Ishikawa (cell line): ENCODE measurements at regions not wholly inside any gene's neighbourhood (a gene's known extent, or its start where the extent isn't known, plus 50 kb on each side); places are given as distances from the start of the nearest gene placed in this dataset.

Source experiments
- CEBPB ChIP-seq: IDR thresholded peaks from 2 replicates; pipeline ENCODE4 v1.6.1; 2012
- CREB1 ChIP-seq: IDR thresholded peaks from 2 replicates; pipeline ENCODE4 v1.6.1; 2012; ENCODE audit warnings: low read depth
- EGR1 ChIP-seq: IDR thresholded peaks from 2 replicates; pipeline ENCODE4 v1.6.1; 2012
- EP300 ChIP-seq: IDR thresholded peaks from 2 replicates; pipeline ENCODE4 v1.6.1; 2012; ENCODE audit warnings: borderline replicate concordance
- RAD21 ChIP-seq: IDR thresholded peaks from 2 replicates; pipeline ENCODE4 v1.6.1; 2012; ENCODE audit warnings: low read depth
- TAF1 ChIP-seq: IDR thresholded peaks from 2 replicates; pipeline ENCODE4 v1.6.1; 2012; ENCODE audit warnings: low read depth, mild to moderate bottlenecking
- TCF12 ChIP-seq: IDR thresholded peaks from 2 replicates; pipeline ENCODE4 v1.6.1; 2012; ENCODE audit warnings: low read depth
- TEAD4 ChIP-seq: IDR thresholded peaks from 2 replicates; pipeline ENCODE4 v1.6.1; 2012
- YY1 ChIP-seq: IDR thresholded peaks from 2 replicates; pipeline ENCODE4 v1.6.1; 2012; ENCODE audit warnings: low read depth
- TF ChIP-seq, protein P1 (sequence below): IDR thresholded peaks from 2 replicates; pipeline ENCODE4 v1.6.1; 2012; ENCODE audit warnings: low read depth, mild to moderate bottlenecking
- TF ChIP-seq, protein P2 (sequence below): IDR thresholded peaks from 2 replicates; pipeline ENCODE4 v1.6.1; 2012

DNA sequence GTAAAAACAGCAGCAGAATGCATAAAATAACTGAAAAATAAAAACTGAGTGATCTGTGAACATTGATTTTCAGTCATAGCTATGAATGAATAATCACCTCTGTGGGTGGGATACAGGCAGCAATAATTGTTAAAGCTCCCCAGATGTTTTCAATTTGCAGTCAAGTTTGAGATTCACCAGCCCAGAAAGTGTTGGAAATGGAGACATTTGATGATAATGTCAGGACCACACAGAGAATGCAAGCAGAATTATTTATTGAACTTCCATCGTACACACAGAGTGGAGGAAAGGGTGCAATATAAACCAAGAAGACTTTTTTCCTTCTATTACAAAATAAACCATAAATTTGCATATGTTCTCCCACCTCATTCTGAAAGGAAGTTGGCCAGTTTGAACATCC is 601.7 kb downstream of the ANKRD7 start:
- TF ChIP-seq TEAD4: no peak
- TF ChIP-seq, protein P1, sequence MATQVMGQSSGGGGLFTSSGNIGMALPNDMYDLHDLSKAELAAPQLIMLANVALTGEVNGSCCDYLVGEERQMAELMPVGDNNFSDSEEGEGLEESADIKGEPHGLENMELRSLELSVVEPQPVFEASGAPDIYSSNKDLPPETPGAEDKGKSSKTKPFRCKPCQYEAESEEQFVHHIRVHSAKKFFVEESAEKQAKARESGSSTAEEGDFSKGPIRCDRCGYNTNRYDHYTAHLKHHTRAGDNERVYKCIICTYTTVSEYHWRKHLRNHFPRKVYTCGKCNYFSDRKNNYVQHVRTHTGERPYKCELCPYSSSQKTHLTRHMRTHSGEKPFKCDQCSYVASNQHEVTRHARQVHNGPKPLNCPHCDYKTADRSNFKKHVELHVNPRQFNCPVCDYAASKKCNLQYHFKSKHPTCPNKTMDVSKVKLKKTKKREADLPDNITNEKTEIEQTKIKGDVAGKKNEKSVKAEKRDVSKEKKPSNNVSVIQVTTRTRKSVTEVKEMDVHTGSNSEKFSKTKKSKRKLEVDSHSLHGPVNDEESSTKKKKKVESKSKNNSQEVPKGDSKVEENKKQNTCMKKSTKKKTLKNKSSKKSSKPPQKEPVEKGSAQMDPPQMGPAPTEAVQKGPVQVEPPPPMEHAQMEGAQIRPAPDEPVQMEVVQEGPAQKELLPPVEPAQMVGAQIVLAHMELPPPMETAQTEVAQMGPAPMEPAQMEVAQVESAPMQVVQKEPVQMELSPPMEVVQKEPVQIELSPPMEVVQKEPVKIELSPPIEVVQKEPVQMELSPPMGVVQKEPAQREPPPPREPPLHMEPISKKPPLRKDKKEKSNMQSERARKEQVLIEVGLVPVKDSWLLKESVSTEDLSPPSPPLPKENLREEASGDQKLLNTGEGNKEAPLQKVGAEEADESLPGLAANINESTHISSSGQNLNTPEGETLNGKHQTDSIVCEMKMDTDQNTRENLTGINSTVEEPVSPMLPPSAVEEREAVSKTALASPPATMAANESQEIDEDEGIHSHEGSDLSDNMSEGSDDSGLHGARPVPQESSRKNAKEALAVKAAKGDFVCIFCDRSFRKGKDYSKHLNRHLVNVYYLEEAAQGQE: no peak
- no peak for TF ChIP-seq EGR1
- no peak for TF ChIP-seq EP300
- TF ChIP-seq CEBPB: no peak
- TF ChIP-seq CREB1: no peak
- TF ChIP-seq, protein P2, sequence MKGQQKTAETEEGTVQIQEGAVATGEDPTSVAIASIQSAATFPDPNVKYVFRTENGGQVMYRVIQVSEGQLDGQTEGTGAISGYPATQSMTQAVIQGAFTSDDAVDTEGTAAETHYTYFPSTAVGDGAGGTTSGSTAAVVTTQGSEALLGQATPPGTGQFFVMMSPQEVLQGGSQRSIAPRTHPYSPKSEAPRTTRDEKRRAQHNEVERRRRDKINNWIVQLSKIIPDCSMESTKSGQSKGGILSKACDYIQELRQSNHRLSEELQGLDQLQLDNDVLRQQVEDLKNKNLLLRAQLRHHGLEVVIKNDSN: no peak
- no peak for TF ChIP-seq TAF1
- no peak for TF ChIP-seq RAD21
- no peak for TF ChIP-seq YY1
- TF ChIP-seq TCF12: no peak
